ENCODE measurements at regions not wholly inside any gene's neighbourhood (a gene's known extent, or its start where the extent isn't known, plus 50 kb on each side); places are given as distances from the start of the nearest gene placed in this dataset.

DNA sequence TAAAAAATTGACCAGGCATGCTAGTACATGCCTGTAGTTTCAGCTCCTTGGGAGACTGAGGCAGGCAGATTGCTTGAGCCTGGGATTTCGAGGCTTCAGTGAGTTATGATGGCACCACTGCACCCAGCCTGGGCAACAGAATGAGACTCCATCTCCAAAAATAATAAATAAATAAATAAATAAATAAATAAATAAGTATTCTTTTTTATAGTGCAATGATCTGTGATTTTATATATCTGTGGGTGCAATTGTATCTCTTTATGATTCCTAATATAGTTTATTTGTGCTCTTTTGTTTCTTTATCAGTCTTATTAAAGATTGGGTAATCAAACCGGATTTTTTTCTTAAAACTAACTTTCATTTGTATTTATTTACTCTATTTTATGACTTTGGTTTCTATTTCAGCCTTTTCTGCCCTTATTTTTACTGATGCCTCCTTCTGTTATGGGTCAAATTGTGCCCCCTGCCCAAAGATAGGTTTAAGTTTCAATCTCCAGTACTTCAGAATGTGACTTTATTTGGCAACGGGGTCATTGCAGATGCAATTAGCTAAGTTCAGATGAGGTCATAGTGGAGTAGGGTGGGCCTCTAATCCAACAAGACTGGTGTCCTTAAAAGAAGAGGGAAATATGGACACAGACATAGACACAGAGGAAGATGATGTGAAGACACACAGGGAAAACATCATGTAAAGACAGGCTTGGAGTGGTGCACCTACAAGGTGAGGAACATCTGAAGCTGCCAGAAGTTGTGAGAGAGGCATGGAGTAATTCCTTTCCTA lies 74.9 kb upstream of the CDC42BPA start (continued):
- TF ChIP-seq, protein P1, sequence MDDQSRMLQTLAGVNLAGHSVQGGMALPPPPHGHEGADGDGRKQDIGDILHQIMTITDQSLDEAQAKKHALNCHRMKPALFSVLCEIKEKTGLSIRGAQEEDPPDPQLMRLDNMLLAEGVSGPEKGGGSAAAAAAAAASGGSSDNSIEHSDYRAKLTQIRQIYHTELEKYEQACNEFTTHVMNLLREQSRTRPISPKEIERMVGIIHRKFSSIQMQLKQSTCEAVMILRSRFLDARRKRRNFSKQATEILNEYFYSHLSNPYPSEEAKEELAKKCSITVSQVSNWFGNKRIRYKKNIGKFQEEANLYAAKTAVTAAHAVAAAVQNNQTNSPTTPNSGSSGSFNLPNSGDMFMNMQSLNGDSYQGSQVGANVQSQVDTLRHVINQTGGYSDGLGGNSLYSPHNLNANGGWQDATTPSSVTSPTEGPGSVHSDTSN (IDR thresholded peaks at IDR 0.05): no peak
- no peak for TF ChIP-seq ELF1 (IDR thresholded peaks at IDR 0.05)
- TF ChIP-seq EZH2phosphoT487 (IDR thresholded peaks at IDR 0.05; ENCODE audit: borderline replicate concordance, low read depth): no peak
- no peak for TF ChIP-seq TAF1 (IDR thresholded peaks at IDR 0.05; ENCODE audit: borderline replicate concordance, low read depth, low read length)
- TF ChIP-seq EP300 (IDR thresholded peaks at IDR 0.05; ENCODE audit: borderline replicate concordance in 1 of 2, low read depth in 1 of 2, low read length in 1 of 2): no peak

DNA sequence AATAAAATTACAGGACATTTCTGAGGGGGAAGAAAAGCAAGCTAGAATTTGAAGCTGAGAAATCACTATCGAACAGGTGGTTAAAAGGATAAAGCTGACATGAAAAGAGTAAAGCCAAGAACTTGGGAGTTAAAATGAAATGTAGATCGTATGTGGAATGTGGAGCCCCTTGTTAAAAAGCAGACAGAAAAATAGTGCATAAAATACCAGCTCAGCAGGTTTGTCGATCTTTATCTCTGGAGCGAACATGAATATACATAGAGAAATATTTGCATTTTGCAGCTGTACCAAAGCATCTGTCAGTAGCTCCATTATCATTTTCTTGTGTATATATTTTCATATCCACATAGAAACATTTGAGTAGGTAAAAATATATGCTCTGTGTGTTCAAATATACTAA lies 73.6 kb upstream of the CDC42BPA start:
- CTCF ChIA-PET: interaction anchor here (0.8 kb wide), 1 partner anchor 10 kb away, joined by 3 read pairs; no protein-coding TSS in a partner anchor
- Histone ChIP-seq H3K4me2 (no peak overlapping the region), H3K4me3 (ENCODE audit: low read depth in 2 of 2, low read length in 1 of 2) (no peak overlapping the region)

More for the DNA sequence above, 73.6 kb upstream of the CDC42BPA start:
- no peaks in the 10 kb centered on the region for H3F3A ChIP-seq (replicated peaks; ENCODE audit: insufficient read depth)
- POLR2A ChIA-PET: no interaction called here
- H3K9ac ChIP-seq: no peak overlapping the region
- H3K9me2 ChIP-seq: no peaks in the 10 kb centered on the region
- no peak overlapping the region for H3K27ac ChIP-seq (ENCODE audit: low read depth in 2 of 2, low read length in 1 of 2)
- no peaks in the 10 kb centered on the region for H3K27me3 ChIP-seq (ENCODE audit: insufficient read depth)
- H4K20me1 ChIP-seq (ENCODE audit: insufficient read depth): no peaks in the 10 kb centered on the region
- no peak for DNase-seq
- no peaks in the 10 kb centered on the region for H3K4me1 ChIP-seq (ENCODE audit: control insufficient read depth in 1 of 2, insufficient read depth in 2 of 2, low read depth in 1 of 2, low read length in 1 of 2)
- H3K79me2 ChIP-seq (ENCODE audit: insufficient read depth): no peaks in the 10 kb centered on the region
- WGBS (ENCODE audit: low lambda C conversion rate): 78% methylated on average over 4 of the region's 4 CpGs
- TF ChIP-seq, protein P2, sequence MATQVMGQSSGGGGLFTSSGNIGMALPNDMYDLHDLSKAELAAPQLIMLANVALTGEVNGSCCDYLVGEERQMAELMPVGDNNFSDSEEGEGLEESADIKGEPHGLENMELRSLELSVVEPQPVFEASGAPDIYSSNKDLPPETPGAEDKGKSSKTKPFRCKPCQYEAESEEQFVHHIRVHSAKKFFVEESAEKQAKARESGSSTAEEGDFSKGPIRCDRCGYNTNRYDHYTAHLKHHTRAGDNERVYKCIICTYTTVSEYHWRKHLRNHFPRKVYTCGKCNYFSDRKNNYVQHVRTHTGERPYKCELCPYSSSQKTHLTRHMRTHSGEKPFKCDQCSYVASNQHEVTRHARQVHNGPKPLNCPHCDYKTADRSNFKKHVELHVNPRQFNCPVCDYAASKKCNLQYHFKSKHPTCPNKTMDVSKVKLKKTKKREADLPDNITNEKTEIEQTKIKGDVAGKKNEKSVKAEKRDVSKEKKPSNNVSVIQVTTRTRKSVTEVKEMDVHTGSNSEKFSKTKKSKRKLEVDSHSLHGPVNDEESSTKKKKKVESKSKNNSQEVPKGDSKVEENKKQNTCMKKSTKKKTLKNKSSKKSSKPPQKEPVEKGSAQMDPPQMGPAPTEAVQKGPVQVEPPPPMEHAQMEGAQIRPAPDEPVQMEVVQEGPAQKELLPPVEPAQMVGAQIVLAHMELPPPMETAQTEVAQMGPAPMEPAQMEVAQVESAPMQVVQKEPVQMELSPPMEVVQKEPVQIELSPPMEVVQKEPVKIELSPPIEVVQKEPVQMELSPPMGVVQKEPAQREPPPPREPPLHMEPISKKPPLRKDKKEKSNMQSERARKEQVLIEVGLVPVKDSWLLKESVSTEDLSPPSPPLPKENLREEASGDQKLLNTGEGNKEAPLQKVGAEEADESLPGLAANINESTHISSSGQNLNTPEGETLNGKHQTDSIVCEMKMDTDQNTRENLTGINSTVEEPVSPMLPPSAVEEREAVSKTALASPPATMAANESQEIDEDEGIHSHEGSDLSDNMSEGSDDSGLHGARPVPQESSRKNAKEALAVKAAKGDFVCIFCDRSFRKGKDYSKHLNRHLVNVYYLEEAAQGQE (IDR thresholded peaks at IDR 0.05; ENCODE audit: low read depth, low read length): no peak
- TF ChIP-seq, protein P3, sequence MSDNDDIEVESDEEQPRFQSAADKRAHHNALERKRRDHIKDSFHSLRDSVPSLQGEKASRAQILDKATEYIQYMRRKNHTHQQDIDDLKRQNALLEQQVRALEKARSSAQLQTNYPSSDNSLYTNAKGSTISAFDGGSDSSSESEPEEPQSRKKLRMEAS (IDR thresholded peaks at IDR 0.05; ENCODE audit: low read depth): no peak
- no peak for TF ChIP-seq GABPA (IDR thresholded peaks at IDR 0.05; ENCODE audit: low read depth)
- TF ChIP-seq TAF1 (IDR thresholded peaks at IDR 0.05; ENCODE audit: borderline replicate concordance, low read depth, low read length): no peak
- no peak for TF ChIP-seq YY1 (IDR thresholded peaks at IDR 0.05; ENCODE audit: low read depth)
- no peak for TF ChIP-seq ELF1 (IDR thresholded peaks at IDR 0.05)
- TF ChIP-seq FOXJ3 (CRISPR knock-in tag; IDR thresholded peaks at IDR 0.05): no peak
- no peak for TF ChIP-seq RXRA (IDR thresholded peaks at IDR 0.05; ENCODE audit: borderline replicate concordance, low read depth)
- TF ChIP-seq FOSL2 (IDR thresholded peaks at IDR 0.05; ENCODE audit: borderline replicate concordance, low read depth): no peak
- TF ChIP-seq, protein P4, sequence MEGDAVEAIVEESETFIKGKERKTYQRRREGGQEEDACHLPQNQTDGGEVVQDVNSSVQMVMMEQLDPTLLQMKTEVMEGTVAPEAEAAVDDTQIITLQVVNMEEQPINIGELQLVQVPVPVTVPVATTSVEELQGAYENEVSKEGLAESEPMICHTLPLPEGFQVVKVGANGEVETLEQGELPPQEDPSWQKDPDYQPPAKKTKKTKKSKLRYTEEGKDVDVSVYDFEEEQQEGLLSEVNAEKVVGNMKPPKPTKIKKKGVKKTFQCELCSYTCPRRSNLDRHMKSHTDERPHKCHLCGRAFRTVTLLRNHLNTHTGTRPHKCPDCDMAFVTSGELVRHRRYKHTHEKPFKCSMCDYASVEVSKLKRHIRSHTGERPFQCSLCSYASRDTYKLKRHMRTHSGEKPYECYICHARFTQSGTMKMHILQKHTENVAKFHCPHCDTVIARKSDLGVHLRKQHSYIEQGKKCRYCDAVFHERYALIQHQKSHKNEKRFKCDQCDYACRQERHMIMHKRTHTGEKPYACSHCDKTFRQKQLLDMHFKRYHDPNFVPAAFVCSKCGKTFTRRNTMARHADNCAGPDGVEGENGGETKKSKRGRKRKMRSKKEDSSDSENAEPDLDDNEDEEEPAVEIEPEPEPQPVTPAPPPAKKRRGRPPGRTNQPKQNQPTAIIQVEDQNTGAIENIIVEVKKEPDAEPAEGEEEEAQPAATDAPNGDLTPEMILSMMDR (IDR thresholded peaks at IDR 0.05): no peak
- TF ChIP-seq, protein P1 (IDR thresholded peaks at IDR 0.05): no peak
- TF ChIP-seq EZH2phosphoT487 (IDR thresholded peaks at IDR 0.05; ENCODE audit: borderline replicate concordance, low read depth): no peak
- no peak for TF ChIP-seq MXI1 (IDR thresholded peaks at IDR 0.05; ENCODE audit: low read depth, low read length)
- TF ChIP-seq, protein P5, sequence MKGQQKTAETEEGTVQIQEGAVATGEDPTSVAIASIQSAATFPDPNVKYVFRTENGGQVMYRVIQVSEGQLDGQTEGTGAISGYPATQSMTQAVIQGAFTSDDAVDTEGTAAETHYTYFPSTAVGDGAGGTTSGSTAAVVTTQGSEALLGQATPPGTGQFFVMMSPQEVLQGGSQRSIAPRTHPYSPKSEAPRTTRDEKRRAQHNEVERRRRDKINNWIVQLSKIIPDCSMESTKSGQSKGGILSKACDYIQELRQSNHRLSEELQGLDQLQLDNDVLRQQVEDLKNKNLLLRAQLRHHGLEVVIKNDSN (IDR thresholded peaks at IDR 0.05; ENCODE audit: borderline replicate concordance, low read depth): no peak
- TF ChIP-seq POLR2AphosphoS5 (IDR thresholded peaks at IDR 0.05; ENCODE audit: low read depth, low read length): no peak
- no peak for TF ChIP-seq FOXM1 (IDR thresholded peaks at IDR 0.05; ENCODE audit: low read depth)
- TF ChIP-seq, protein P6, sequence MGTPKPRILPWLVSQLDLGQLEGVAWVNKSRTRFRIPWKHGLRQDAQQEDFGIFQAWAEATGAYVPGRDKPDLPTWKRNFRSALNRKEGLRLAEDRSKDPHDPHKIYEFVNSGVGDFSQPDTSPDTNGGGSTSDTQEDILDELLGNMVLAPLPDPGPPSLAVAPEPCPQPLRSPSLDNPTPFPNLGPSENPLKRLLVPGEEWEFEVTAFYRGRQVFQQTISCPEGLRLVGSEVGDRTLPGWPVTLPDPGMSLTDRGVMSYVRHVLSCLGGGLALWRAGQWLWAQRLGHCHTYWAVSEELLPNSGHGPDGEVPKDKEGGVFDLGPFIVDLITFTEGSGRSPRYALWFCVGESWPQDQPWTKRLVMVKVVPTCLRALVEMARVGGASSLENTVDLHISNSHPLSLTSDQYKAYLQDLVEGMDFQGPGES (IDR thresholded peaks at IDR 0.05; ENCODE audit: low read depth, low read length): no peak
- TF ChIP-seq EP300 (IDR thresholded peaks at IDR 0.05; ENCODE audit: borderline replicate concordance in 1 of 2, low read depth in 1 of 2, low read length in 1 of 2): no peak
- TF ChIP-seq MEF2A (IDR thresholded peaks at IDR 0.05; ENCODE audit: borderline replicate concordance, low read depth): no peak
- TF ChIP-seq RCOR1 (IDR thresholded peaks at IDR 0.05; ENCODE audit: low read length): no peak
- H3K9me3 ChIP-seq: no peaks in the 10 kb centered on the region
- H2AFZ ChIP-seq (ENCODE audit: low read depth): no peak overlapping the region
- H3K36me3 ChIP-seq (replicated peaks in 1 of 2; ENCODE audit: control insufficient read depth in 1 of 2, insufficient read depth in 2 of 2, low read length in 1 of 2): no peaks in the 10 kb centered on the region
